HepG2 (cell line): ENCODE measurements at regions not wholly inside any gene's neighbourhood (a gene's known extent, or its start where the extent isn't known, plus 50 kb on each side); places are given as distances from the start of the nearest gene placed in this dataset.

ENCODE experiments used
- ATAC-seq: fragments of 200-7000 bp; cut with Tn5 transposase; 3 replicates; pipeline ENCODE4 v1.9.1; 2020; ENCODE audit warnings: mild to moderate bottlenecking, moderate library complexity
- BruUV-seq: library from RNA; stranded (reverse); fragments of 400-500 nt; replicated peaks from 2 replicates; lab custom pipeline; 2021; lab: Mats Ljungman, UMichigan
- CTCF ChIA-PET: fragments of 300-600 bp; formaldehyde crosslinking; extraction: SDS; loops from one replicate; lab custom pipeline; 2021; ENCODE audit warnings: low total read pairs, inconsistent platforms, low intra/inter-chr PET ratio; lab: Yijun Ruan, JAX
- POLR2A ChIA-PET: fragments of 350-600 bp; sonication (Branson Sonifier 250); formaldehyde crosslinking; loops from one replicate; lab custom pipeline; 2020; ENCODE audit warnings: antibody characterized with exemption, inconsistent platforms; lab: Yijun Ruan, JAX
- DNase-seq: peaks from one replicate; pipeline ENCODE4 v3.0.0-alpha.2; 2015; ENCODE audit warnings: low spot score
- FAIRE-seq: peaks from 3 replicates; lab custom pipeline; 2011; peaks lifted over from hg19 to GRCh38; lab: Jason Lieb, UNC
- H2AFZ ChIP-seq: one replicate; pipeline ENCODE4 v1.6.1; 2011; ENCODE audit warnings: low read length, inconsistent platforms
- H3K27ac ChIP-seq: fragments of 300-600 bp; 3 replicates; pipeline ENCODE4 v1.8.0; 2011; ENCODE audit warnings: mixed run types, mild to moderate bottlenecking, mixed read lengths, low read length, inconsistent platforms; ENCODE audit not compliant: insufficient read depth; ENCODE audit errors: extremely low read length
- H3K27me3 ChIP-seq, 2 experiments: fragments of 200-600 bp in 1 of 2; 2 replicates in 1 of 2; 3 replicates in 1 of 2; pipeline versions ENCODE4 v1.6.0 to v1.8.0; 2011; ENCODE audit warnings: low read length in 2 of 2, mild to moderate bottlenecking in 2 of 2, moderate library complexity in 2 of 2, inconsistent platforms in 1 of 2; ENCODE audit not compliant: insufficient read depth in 2 of 2, control insufficient read depth in 1 of 2
- H3K36me3 ChIP-seq, 2 experiments: fragments of 200-600 bp in 1 of 2; replicated peaks in 1 of 2; 2 replicates in 1 of 2; 3 replicates in 1 of 2; pipeline versions ENCODE4 v1.5.1 to v1.8.0; 2011; ENCODE audit warnings: low read length in 2 of 2, inconsistent platforms in 1 of 2; ENCODE audit not compliant: insufficient read depth in 2 of 2, control insufficient read depth in 1 of 2
- H3K4me1 ChIP-seq: 2 replicates; pipeline ENCODE4 v1.5.1; 2012; ENCODE audit warnings: low read length, inconsistent platforms; ENCODE audit not compliant: insufficient read depth
- H3K4me2 ChIP-seq: 2 replicates; pipeline ENCODE4 v1.6.0; 2011; ENCODE audit warnings: low read depth, low read length, inconsistent platforms
- H3K4me3 ChIP-seq, 3 experiments: fragments of 200-600 bp in 1 of 3; sonication (generic), shearing (Covaris generic) in 1 of 3; replicated peaks in 1 of 3; 2 replicates each; pipeline ENCODE4 v1.5.1; 2011 to 2016; ENCODE audit warnings: low read length in 3 of 3, inconsistent platforms in 2 of 3, low read depth in 2 of 3, mild to moderate bottlenecking in 2 of 3, control low read depth in 1 of 3, mixed read lengths in 1 of 3; ENCODE audit not compliant: insufficient read depth in 1 of 3
- H3K79me2 ChIP-seq: one replicate; pipeline ENCODE4 v1.6.1; 2011; ENCODE audit warnings: low read length, inconsistent platforms; ENCODE audit not compliant: insufficient read depth
- H3K9ac ChIP-seq: 2 replicates; pipeline ENCODE4 v1.6.0; 2011; ENCODE audit warnings: mild to moderate bottlenecking, low read depth, low read length, inconsistent platforms; ENCODE audit not compliant: insufficient read depth
- H3K9me3 ChIP-seq: 2 replicates; pipeline ENCODE4 v1.5.1; 2012; ENCODE audit warnings: mild to moderate bottlenecking, low read length
- H4K20me1 ChIP-seq: 2 replicates; pipeline ENCODE4 v1.6.0; 2011; ENCODE audit warnings: inconsistent platforms, mild to moderate bottlenecking, low read length, moderate library complexity; ENCODE audit not compliant: insufficient read depth
- FIP1L1 ChIP-seq: fragments of 200-400 bp; formaldehyde crosslinking; IDR thresholded peaks from 2 replicates; pipeline ENCODE4 v1.6.1; 2018; ENCODE audit warnings: low read depth, mild to moderate bottlenecking, low read length, moderate library complexity, borderline replicate concordance; ENCODE audit not compliant: insufficient read depth
- JUNB ChIP-seq: sonication (generic); formaldehyde crosslinking; IDR thresholded peaks from 2 replicates; pipeline ENCODE4 v1.8.0; 2022; ENCODE audit warnings: missing genetic modification reagents, mild to moderate bottlenecking, borderline replicate concordance
- NFATC3 ChIP-seq: sonication (generic); formaldehyde crosslinking; IDR thresholded peaks from 2 replicates; pipeline ENCODE4 v1.5.1; 2020; ENCODE audit warnings: mild to moderate bottlenecking, missing genetic modification reagents
- PHF8 ChIP-seq: sonication (generic); formaldehyde crosslinking; IDR thresholded peaks from 2 replicates; pipeline ENCODE4 v1.5.0; 2020; ENCODE audit warnings: missing genetic modification reagents
- ZC3H13 ChIP-seq: sonication (generic); formaldehyde crosslinking; IDR thresholded peaks from 2 replicates; pipeline ENCODE4 v1.8.1; 2023; ENCODE audit warnings: mild to moderate bottlenecking, missing genetic modification reagents, moderate library complexity
- ZNF30 ChIP-seq: sonication (generic); formaldehyde crosslinking; IDR thresholded peaks from 2 replicates; pipeline ENCODE4 v1.5.0; 2020; ENCODE audit warnings: mild to moderate bottlenecking, missing genetic modification reagents
- WGBS: methylation state at CpG from one replicate; pipeline ENCODE4 v1.1.6; 2017; ENCODE audit warnings: low lambda C conversion rate; 5-methylcytosine and 5-hydroxymethylcytosine counted together
- in situ Hi-C: cut with HindIII; loops from 2 replicates; pipeline ENCODE4 v1.10.0; 2017; ENCODE audit warnings: low pct_unique_long_range_greater_than_20kb; ENCODE audit not compliant: extremely low pct_ligation_motif_present
- intact Hi-C: fragments of 100-400 bp; cut with micrococcal nuclease; formaldehyde crosslinking; loops from one replicate; pipeline ENCODE4 v1.10.0; 2022; ENCODE audit not compliant: unreplicated experiment
- TF ChIP-seq, protein P1 (sequence below): sonication (generic); formaldehyde crosslinking; IDR thresholded peaks from 2 replicates; pipeline ENCODE4 v1.4.0; 2020; ENCODE audit warnings: mild to moderate bottlenecking, missing genetic modification reagents, borderline replicate concordance
- TF ChIP-seq, protein P2 (sequence below): sonication (generic); formaldehyde crosslinking; IDR thresholded peaks from 2 replicates; pipeline ENCODE4 v1.5.1; 2020; ENCODE audit warnings: missing genetic modification reagents, mild to moderate bottlenecking, borderline replicate concordance
- TF ChIP-seq, protein P3 (sequence below): sonication (generic); formaldehyde crosslinking; IDR thresholded peaks from 2 replicates; pipeline ENCODE4 v1.5.0; 2020; ENCODE audit warnings: missing genetic modification reagents

DNA sequence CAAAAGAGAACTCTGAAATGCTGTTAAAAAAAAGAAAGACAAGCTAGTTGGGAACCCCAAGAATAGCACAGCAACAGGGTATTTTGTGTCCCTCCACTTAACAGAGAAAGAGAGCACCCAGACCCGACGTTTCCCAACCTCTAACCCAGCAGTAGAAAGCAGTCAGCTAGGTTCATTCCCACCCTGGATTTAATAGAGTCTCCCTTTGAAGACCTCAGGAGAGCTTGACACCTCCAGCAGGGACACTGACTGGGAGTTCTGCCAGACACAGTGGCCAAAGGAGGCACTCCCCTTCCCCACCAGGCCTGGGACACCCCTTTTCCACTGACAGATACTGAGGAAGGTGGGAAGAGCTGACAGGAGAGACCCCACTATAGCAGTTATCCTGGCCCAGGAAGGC is 337.5 kb upstream of the MSX2 start (continued):
- TF ChIP-seq, protein P1, sequence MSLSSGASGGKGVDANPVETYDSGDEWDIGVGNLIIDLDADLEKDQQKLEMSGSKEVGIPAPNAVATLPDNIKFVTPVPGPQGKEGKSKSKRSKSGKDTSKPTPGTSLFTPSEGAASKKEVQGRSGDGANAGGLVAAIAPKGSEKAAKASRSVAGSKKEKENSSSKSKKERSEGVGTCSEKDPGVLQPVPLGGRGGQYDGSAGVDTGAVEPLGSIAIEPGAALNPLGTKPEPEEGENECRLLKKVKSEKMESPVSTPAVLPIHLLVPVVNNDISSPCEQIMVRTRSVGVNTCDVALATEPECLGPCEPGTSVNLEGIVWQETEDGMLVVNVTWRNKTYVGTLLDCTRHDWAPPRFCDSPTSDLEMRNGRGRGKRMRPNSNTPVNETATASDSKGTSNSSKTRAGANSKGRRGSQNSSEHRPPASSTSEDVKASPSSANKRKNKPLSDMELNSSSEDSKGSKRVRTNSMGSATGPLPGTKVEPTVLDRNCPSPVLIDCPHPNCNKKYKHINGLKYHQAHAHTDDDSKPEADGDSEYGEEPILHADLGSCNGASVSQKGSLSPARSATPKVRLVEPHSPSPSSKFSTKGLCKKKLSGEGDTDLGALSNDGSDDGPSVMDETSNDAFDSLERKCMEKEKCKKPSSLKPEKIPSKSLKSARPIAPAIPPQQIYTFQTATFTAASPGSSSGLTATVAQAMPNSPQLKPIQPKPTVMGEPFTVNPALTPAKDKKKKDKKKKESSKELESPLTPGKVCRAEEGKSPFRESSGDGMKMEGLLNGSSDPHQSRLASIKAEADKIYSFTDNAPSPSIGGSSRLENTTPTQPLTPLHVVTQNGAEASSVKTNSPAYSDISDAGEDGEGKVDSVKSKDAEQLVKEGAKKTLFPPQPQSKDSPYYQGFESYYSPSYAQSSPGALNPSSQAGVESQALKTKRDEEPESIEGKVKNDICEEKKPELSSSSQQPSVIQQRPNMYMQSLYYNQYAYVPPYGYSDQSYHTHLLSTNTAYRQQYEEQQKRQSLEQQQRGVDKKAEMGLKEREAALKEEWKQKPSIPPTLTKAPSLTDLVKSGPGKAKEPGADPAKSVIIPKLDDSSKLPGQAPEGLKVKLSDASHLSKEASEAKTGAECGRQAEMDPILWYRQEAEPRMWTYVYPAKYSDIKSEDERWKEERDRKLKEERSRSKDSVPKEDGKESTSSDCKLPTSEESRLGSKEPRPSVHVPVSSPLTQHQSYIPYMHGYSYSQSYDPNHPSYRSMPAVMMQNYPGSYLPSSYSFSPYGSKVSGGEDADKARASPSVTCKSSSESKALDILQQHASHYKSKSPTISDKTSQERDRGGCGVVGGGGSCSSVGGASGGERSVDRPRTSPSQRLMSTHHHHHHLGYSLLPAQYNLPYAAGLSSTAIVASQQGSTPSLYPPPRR (CRISPR knock-in tag) = no peak
- TF ChIP-seq JUNB (CRISPR knock-in tag) = no peak
- TF ChIP-seq, protein P2, sequence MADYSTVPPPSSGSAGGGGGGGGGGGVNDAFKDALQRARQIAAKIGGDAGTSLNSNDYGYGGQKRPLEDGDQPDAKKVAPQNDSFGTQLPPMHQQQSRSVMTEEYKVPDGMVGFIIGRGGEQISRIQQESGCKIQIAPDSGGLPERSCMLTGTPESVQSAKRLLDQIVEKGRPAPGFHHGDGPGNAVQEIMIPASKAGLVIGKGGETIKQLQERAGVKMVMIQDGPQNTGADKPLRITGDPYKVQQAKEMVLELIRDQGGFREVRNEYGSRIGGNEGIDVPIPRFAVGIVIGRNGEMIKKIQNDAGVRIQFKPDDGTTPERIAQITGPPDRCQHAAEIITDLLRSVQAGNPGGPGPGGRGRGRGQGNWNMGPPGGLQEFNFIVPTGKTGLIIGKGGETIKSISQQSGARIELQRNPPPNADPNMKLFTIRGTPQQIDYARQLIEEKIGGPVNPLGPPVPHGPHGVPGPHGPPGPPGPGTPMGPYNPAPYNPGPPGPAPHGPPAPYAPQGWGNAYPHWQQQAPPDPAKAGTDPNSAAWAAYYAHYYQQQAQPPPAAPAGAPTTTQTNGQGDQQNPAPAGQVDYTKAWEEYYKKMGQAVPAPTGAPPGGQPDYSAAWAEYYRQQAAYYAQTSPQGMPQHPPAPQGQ = no peak

DNA sequence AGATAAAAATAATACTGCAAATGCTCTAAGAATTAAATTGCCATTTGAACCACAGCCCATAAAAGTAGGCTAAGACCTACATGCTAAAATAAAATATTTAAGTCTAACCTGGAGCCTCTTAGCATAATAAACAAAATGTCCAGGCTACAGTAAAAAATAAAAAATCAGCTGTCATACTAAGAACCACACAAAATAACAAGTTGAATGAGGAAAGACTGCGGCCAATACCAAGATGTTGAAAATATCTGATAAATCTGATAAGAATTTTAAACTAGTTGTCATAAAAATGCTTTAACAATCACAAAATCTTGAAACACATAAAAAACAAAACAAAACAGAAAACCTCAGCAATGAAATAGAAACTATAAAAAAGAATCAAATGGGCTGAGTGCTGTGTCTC is 336.9 kb upstream of the MSX2 start:
- TF ChIP-seq NFATC3 (CRISPR knock-in tag) (no peak), ZC3H13 (no peak), ZNF30 (CRISPR knock-in tag) (no peak), JUNB (CRISPR knock-in tag) (no peak), FIP1L1 (no peak), PHF8 (CRISPR knock-in tag) (no peak)
- TF ChIP-seq, protein P3, sequence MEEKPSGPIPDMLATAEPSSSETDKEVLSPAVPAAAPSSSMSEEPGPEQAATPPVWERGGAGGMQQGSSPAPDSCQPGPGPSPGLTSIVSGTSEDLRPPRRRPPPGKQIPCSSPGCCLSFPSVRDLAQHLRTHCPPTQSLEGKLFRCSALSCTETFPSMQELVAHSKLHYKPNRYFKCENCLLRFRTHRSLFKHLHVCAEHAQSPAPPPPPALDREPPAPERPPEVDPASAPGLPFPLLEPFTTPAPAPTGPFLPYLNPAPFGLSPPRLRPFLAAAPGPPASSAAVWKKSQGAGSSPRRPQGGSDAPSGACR (CRISPR knock-in tag) = no peak
- H3K9ac ChIP-seq = no peak overlapping the region
- no peaks in the 10 kb centered on the region for H3K36me3 ChIP-seq
- 7% methylated on average over 1 of the region's 1 CpG for WGBS
- H3K4me2 ChIP-seq = no peak overlapping the region
- ChIA-PET CTCF (no interaction called here), POLR2A (no interaction called here)
- H3K79me2 ChIP-seq = no peaks in the 10 kb centered on the region
- H3K9me3 ChIP-seq = no peaks in the 10 kb centered on the region
- FAIRE-seq (no peak), ATAC-seq (no peak), DNase-seq (no peak)
- intact Hi-C loops = no loop called here
- BruUV-seq = no TSS peak
- no peaks in the 10 kb centered on the region for H4K20me1 ChIP-seq
- no peaks in the 10 kb centered on the region for H3K4me1 ChIP-seq
- in situ Hi-C loops = no loop called here
- H2AFZ ChIP-seq = no peak overlapping the region
- no peak overlapping the region for H3K4me3 ChIP-seq
- H3K27ac ChIP-seq = no peak overlapping the region
- H3K27me3 ChIP-seq = peaks cover 1 to 16% of the 10 kb centered on the region in 2 experiments; a peak in 4 of 5 replicates
